ENCODE measurements at regions not wholly inside any gene's neighbourhood (a gene's known extent, or its start where the extent isn't known, plus 50 kb on each side); places are given as distances from the start of the nearest gene placed in this dataset.

GRCh38 chr3:169022457-169022856 lies 641.1 kb downstream of the MECOM start:
- TF ChIP-seq CTCF (IDR thresholded peaks at IDR 0.05; ENCODE audit: poor library complexity), result no peak
- TF ChIP-seq EZH2 (IDR thresholded peaks at IDR 0.05; ENCODE audit: borderline replicate concordance), result no peak
- TF ChIP-seq EZH2phosphoT487 (IDR thresholded peaks at IDR 0.05; ENCODE audit: low read depth, severe bottlenecking, unreplicated experiment), result no peak
- H3K9me2 ChIP-seq (replicated peaks; ENCODE audit: insufficient read depth), result no peaks in the 10 kb centered on the region
- H3K4me1 ChIP-seq (ENCODE audit: insufficient read depth), result peaks cover 7% of the 10 kb centered on the region
- no peak for DNase-seq (ENCODE audit: low spot score)
- no peak overlapping the region for H3K4me3 ChIP-seq
- WGBS (ENCODE audit: low lambda C conversion rate, missing lambda C conversion rate), result 100% methylated on average over 1 of the region's 1 CpG
- H4K20me1 ChIP-seq (ENCODE audit: insufficient read depth, poor library complexity, severe bottlenecking), result no peaks in the 10 kb centered on the region
- no peak overlapping the region for H3K27ac ChIP-seq
- H3K9me3 ChIP-seq (ENCODE audit: low read depth), result no peaks in the 10 kb centered on the region
- no peaks in the 10 kb centered on the region for H3K36me3 ChIP-seq (replicated peaks; ENCODE audit: insufficient read depth, low read depth)
- no peak overlapping the region for H3K4me2 ChIP-seq
- no peaks in the 10 kb centered on the region for H3K27me3 ChIP-seq
- H3K79me2 ChIP-seq, result no peaks in the 10 kb centered on the region
- no peak overlapping the region for H2AFZ ChIP-seq

GRCh38 chr3:169020371-169020770 lies 643.1 kb downstream of the MECOM start:
- WGBS (ENCODE audit: low lambda C conversion rate, missing lambda C conversion rate), result no CpG with 5 or more reads among the region's 1 CpG
- Histone ChIP-seq H4K20me1 (ENCODE audit: insufficient read depth, poor library complexity, severe bottlenecking) (no peaks in the 10 kb centered on the region), H2AFZ (no peak overlapping the region), H3K27ac (no peak overlapping the region), H3K36me3 (replicated peaks; ENCODE audit: insufficient read depth, low read depth) (no peaks in the 10 kb centered on the region), H3K4me1 (ENCODE audit: insufficient read depth) (peaks cover 7% of the 10 kb centered on the region), H3K4me3 (no peak overlapping the region), H3K9me2 (replicated peaks; ENCODE audit: insufficient read depth) (no peaks in the 10 kb centered on the region), H3K27me3 (no peaks in the 10 kb centered on the region), H3K4me2 (no peak overlapping the region), H3K9me3 (ENCODE audit: low read depth) (no peaks in the 10 kb centered on the region), H3K79me2 (no peaks in the 10 kb centered on the region)
- TF ChIP-seq CTCF (IDR thresholded peaks at IDR 0.05; ENCODE audit: poor library complexity) (no peak), EZH2 (IDR thresholded peaks at IDR 0.05; ENCODE audit: borderline replicate concordance) (no peak), EZH2phosphoT487 (IDR thresholded peaks at IDR 0.05; ENCODE audit: low read depth, severe bottlenecking, unreplicated experiment) (no peak)
- no peak for DNase-seq (ENCODE audit: low spot score)

- no peaks in the 10 kb centered on the region for H3K79me2 ChIP-seq
- no peak for DNase-seq (ENCODE audit: low spot score)
- H2AFZ ChIP-seq, result no peak overlapping the region
- no peaks in the 10 kb centered on the region for H3K9me2 ChIP-seq (replicated peaks; ENCODE audit: insufficient read depth)
- H4K20me1 ChIP-seq (ENCODE audit: insufficient read depth, poor library complexity, severe bottlenecking), result no peaks in the 10 kb centered on the region
- TF ChIP-seq EZH2 (IDR thresholded peaks at IDR 0.05; ENCODE audit: borderline replicate concordance), result no peak
- no peak for TF ChIP-seq EZH2phosphoT487 (IDR thresholded peaks at IDR 0.05; ENCODE audit: low read depth, severe bottlenecking, unreplicated experiment)
- TF ChIP-seq CTCF (IDR thresholded peaks at IDR 0.05; ENCODE audit: poor library complexity), result no peak
- no peak overlapping the region for H3K4me3 ChIP-seq
- H3K9me3 ChIP-seq (ENCODE audit: low read depth), result no peaks in the 10 kb centered on the region
- no peaks in the 10 kb centered on the region for H3K36me3 ChIP-seq (replicated peaks; ENCODE audit: insufficient read depth, low read depth)
- no peak overlapping the region for H3K4me2 ChIP-seq
- H3K4me1 ChIP-seq (ENCODE audit: insufficient read depth), result no peaks in the 10 kb centered on the region
- no peak overlapping the region for H3K27ac ChIP-seq
- no peaks in the 10 kb centered on the region for H3K27me3 ChIP-seq
These were observed 654.1 kb downstream of the MECOM start for GRCh38 chr3:169009453-169009852.

GRCh38 chr3:169008776-169009358 lies 654.6 kb downstream of the MECOM start:
- H2AFZ ChIP-seq, result no peak overlapping the region
- no peak overlapping the region for H3K4me2 ChIP-seq
- no peak overlapping the region for H3K27ac ChIP-seq
- 37% methylated on average over 2 of the region's 2 CpGs for WGBS (ENCODE audit: low lambda C conversion rate, missing lambda C conversion rate)
- H3K9me2 ChIP-seq (replicated peaks; ENCODE audit: insufficient read depth), result no peaks in the 10 kb centered on the region
- no peaks in the 10 kb centered on the region for H3K79me2 ChIP-seq
- no peak overlapping the region for H3K4me3 ChIP-seq
- H3K9me3 ChIP-seq (ENCODE audit: low read depth), result no peaks in the 10 kb centered on the region
- no peak for DNase-seq (ENCODE audit: low spot score)
- H3K4me1 ChIP-seq (ENCODE audit: insufficient read depth), result no peaks in the 10 kb centered on the region
- no peaks in the 10 kb centered on the region for H4K20me1 ChIP-seq (ENCODE audit: insufficient read depth, poor library complexity, severe bottlenecking)
- TF ChIP-seq CTCF (IDR thresholded peaks at IDR 0.05; ENCODE audit: poor library complexity) (no peak), EZH2 (IDR thresholded peaks at IDR 0.05; ENCODE audit: borderline replicate concordance) (no peak), EZH2phosphoT487 (IDR thresholded peaks at IDR 0.05; ENCODE audit: low read depth, severe bottlenecking, unreplicated experiment) (no peak)
- no peaks in the 10 kb centered on the region for H3K36me3 ChIP-seq (replicated peaks; ENCODE audit: insufficient read depth, low read depth)
- H3K27me3 ChIP-seq, result no peaks in the 10 kb centered on the region
